ENCODE measurements at regions not wholly inside any gene's neighbourhood (a gene's known extent, or its start where the extent isn't known, plus 50 kb on each side); places are given as distances from the start of the nearest gene placed in this dataset.

DNA sequence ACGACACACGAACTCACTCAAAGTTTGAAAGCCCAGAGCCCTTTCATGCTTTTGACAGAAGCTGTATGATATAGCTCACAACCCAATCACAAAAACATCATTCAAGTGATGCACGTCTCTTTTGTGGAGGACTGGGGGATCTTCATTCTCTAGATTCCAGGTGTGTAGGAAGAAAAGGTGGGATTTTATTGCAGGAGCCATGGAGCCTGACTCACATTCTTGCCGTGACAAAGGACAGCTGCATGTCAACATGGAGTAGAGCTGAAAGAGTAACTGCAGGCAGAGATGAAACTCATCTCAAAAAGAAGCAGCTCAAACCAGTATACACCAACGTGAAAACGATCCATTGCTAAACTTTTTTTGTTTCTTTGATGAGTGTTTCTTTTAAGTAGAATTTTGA is 50.9 kb upstream of the PDE1A start:
- Histone ChIP-seq H3K27ac (no peak overlapping the region), H3K4me3 (no peak overlapping the region), H3K27me3 (no peaks in the 10 kb centered on the region), H3K9me3 (no peaks in the 10 kb centered on the region), H3K36me3 (no peaks in the 10 kb centered on the region), H3K4me1 (no peaks in the 10 kb centered on the region)
- no peak for DNase-seq (ENCODE audit: low spot score in 2 of 2)
- TF ChIP-seq POLR2AphosphoS5 (IDR thresholded peaks at IDR 0.05) (no peak), POLR2A (IDR thresholded peaks at IDR 0.05) (no peak), EP300 (IDR thresholded peaks at IDR 0.05) (no peak)
- TF ChIP-seq, protein P1, sequence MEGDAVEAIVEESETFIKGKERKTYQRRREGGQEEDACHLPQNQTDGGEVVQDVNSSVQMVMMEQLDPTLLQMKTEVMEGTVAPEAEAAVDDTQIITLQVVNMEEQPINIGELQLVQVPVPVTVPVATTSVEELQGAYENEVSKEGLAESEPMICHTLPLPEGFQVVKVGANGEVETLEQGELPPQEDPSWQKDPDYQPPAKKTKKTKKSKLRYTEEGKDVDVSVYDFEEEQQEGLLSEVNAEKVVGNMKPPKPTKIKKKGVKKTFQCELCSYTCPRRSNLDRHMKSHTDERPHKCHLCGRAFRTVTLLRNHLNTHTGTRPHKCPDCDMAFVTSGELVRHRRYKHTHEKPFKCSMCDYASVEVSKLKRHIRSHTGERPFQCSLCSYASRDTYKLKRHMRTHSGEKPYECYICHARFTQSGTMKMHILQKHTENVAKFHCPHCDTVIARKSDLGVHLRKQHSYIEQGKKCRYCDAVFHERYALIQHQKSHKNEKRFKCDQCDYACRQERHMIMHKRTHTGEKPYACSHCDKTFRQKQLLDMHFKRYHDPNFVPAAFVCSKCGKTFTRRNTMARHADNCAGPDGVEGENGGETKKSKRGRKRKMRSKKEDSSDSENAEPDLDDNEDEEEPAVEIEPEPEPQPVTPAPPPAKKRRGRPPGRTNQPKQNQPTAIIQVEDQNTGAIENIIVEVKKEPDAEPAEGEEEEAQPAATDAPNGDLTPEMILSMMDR (IDR thresholded peaks at IDR 0.05): no peak
- WGBS: 55% methylated on average over 6 of the region's 6 CpGs

DNA sequence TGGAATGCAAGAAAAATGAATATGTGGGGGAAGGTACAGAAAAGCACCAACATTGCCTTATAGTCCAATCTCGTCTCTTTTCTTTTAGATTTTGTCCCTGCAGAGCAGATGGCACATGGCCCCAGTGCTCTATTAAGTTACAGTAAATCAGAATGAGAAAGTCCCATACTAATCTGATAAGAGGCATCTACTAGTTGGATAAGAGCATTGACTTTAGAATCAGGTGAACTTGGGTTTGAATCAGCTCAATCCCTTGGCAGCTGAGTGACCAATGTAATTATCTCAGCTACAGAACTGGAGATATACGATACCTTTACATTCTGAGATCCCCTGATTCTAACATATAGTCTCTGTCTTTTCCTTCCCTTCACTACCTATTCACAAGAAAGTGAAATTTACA is 54.8 kb upstream of the PDE1A start:
- Histone ChIP-seq H3K36me3 (no peaks in the 10 kb centered on the region), H3K9me3 (no peaks in the 10 kb centered on the region)
- DNase-seq (ENCODE audit: low spot score in 2 of 2): no peak

DNA sequence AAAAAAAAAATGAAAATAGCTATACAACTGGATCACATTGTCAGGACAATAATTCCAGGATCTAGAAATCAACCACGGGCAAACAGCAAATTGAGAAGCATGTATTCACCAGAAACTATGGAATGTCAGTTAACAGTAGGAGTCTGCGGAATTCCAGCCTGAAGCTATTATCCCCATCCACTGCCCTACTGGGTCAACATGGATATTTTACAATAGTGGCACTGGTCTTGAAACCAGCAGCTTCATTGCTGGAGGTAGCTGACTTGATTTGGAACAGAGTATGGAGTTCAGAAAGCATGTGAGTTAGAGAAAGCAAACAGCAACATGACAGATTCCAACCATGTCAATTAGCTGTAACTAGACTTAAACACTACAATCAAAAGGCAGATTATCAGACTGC is 55.7 kb upstream of the PDE1A start:
- Histone ChIP-seq H3K27ac (no peak overlapping the region), H3K4me1 (no peaks in the 10 kb centered on the region), H3K36me3 (no peaks in the 10 kb centered on the region), H3K27me3 (no peaks in the 10 kb centered on the region), H3K9me3 (no peaks in the 10 kb centered on the region), H3K4me3 (no peak overlapping the region)
- 63% methylated on average over 2 of the region's 2 CpGs for WGBS
- DNase-seq (ENCODE audit: low spot score in 2 of 2): no peak
- TF ChIP-seq POLR2A (IDR thresholded peaks at IDR 0.05) (no peak), POLR2AphosphoS5 (IDR thresholded peaks at IDR 0.05) (no peak), EP300 (IDR thresholded peaks at IDR 0.05) (no peak)
- TF ChIP-seq, protein P1 (IDR thresholded peaks at IDR 0.05): no peak

More for the DNA sequence above, 54.8 kb upstream of the PDE1A start:
- Histone ChIP-seq H3K27ac (no peak overlapping the region), H3K4me1 (no peaks in the 10 kb centered on the region), H3K27me3 (no peaks in the 10 kb centered on the region), H3K4me3 (no peak overlapping the region)
- TF ChIP-seq POLR2AphosphoS5 (IDR thresholded peaks at IDR 0.05): no peak
- no peak for TF ChIP-seq EP300 (IDR thresholded peaks at IDR 0.05)
- no peak for TF ChIP-seq POLR2A (IDR thresholded peaks at IDR 0.05)
- TF ChIP-seq, protein P1 (IDR thresholded peaks at IDR 0.05): no peak
- WGBS: 81% methylated on average over 2 of the region's 2 CpGs

DNA sequence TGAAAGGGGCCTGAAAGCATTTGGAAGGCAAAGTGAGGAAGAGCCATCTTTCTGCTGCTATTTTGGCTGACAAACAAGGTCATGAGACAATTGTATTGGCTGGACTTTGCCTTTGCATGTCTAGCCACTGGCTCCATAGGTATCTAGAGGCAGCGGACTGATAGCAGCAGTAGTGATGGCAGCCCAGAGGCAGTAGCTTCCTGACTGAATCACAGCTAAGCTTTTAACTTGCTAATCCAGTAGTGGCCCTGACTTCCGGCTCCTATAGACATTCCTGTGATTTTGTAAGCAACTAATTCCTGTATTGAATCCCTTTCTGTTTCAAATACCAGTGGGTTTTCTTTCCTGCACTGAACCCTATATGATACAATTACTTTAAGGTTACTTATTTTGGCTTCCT is 69.8 kb upstream of the PDE1A start:
- Histone ChIP-seq H3K27ac (no peak overlapping the region), H3K36me3 (no peaks in the 10 kb centered on the region), H3K4me3 (no peak overlapping the region), H3K9me3 (no peaks in the 10 kb centered on the region), H3K4me1 (no peaks in the 10 kb centered on the region), H3K27me3 (no peaks in the 10 kb centered on the region)
- no peak for DNase-seq (ENCODE audit: low spot score in 2 of 2)
- no peak for TF ChIP-seq EP300 (IDR thresholded peaks at IDR 0.05)
- no peak for TF ChIP-seq POLR2AphosphoS5 (IDR thresholded peaks at IDR 0.05)
- TF ChIP-seq, protein P1 (IDR thresholded peaks at IDR 0.05): no peak
- no peak for TF ChIP-seq POLR2A (IDR thresholded peaks at IDR 0.05)
- WGBS: 63% methylated on average over 2 of the region's 2 CpGs

DNA sequence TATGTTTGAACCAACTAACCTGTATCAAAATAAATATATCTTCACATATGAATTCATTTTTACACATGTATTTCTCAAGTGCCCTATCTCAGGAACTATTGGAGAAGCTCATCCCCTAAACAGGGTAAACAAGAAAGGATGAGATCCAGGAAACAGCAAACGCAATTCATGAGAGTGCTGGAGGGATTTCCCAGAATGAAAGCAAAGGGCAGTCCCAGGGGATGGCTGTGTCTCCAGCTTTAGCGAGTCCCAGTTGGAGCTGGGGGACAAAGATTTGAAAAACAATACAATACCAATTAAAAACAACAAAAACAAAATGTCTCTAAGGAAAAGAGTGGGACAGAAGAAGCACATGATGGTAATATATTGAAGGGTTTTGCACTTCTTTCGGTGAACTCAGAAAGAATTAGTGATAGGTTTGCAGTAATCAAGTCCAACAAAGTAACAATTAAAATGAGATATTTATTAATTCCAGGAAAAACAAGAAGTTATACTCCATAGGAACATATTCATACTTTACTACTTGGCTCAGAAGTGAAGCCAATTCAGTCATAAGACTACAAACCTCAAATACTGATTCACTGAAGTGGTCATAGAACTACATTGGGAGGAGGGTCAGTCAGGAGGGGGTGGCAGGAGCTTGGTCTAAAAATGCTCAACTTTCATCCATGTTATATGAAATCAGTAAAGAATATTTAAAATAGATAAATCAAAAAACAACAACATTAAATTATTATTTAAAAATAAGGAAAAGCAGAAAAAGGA is 73.1 kb upstream of the PDE1A start:
- Histone ChIP-seq H3K27me3 (no peaks in the 10 kb centered on the region), H3K9me3 (no peaks in the 10 kb centered on the region), H3K36me3 (no peaks in the 10 kb centered on the region), H3K4me1 (no peaks in the 10 kb centered on the region), H3K4me3 (no peak overlapping the region), H3K27ac (no peak overlapping the region)
- WGBS: 50% methylated on average over 3 of the region's 3 CpGs
- TF ChIP-seq POLR2AphosphoS5 (IDR thresholded peaks at IDR 0.05): no peak
- TF ChIP-seq, protein P1 (IDR thresholded peaks at IDR 0.05): no peak
- TF ChIP-seq POLR2A (IDR thresholded peaks at IDR 0.05): no peak
- no peak for TF ChIP-seq EP300 (IDR thresholded peaks at IDR 0.05)
- DNase-seq (ENCODE audit: low spot score in 2 of 2): no peak
